ENCODE measurements at regions not wholly inside any gene's neighbourhood (a gene's known extent, or its start where the extent isn't known, plus 50 kb on each side); places are given as distances from the start of the nearest gene placed in this dataset.
A peak's percentile ranks its signal among the peaks of the same experiment; 100 is the strongest.

- peak; percentile 58; the same call in 1 of the 2 replicates for TF ChIP-seq MXI1 (IDR thresholded peaks at IDR 0.05; ENCODE audit: borderline replicate concordance, low read depth, low read length)
These were observed 94.0 kb upstream of the RFC3 start (continued) for GRCh38 chr13:33723772-33724435.

GRCh38 chr13:33725340-33725739 is 92.6 kb upstream of the RFC3 start:
- Histone ChIP-seq H3K14ac (replicated peaks; ENCODE audit: low read depth, low read length) (no peak overlapping the region), H4K8ac (ENCODE audit: low read depth in 2 of 2, low read length in 2 of 2) (no peak overlapping the region), H3K4me2 (ENCODE audit: low read depth, low read length) (no peak overlapping the region), H2AFZ (replicated peaks; ENCODE audit: low read length, poor library complexity) (no peak overlapping the region), H3K9ac (ENCODE audit: low read depth, low read length) (no peak overlapping the region), H3K4me1 (ENCODE audit: control insufficient read depth, insufficient read depth, low read length) (peaks cover 6% of the 10 kb centered on the region; the same call in 1 of the 2 replicates), H3K56ac (ENCODE audit: extremely low read depth, insufficient read depth, low read length) (no peak overlapping the region), H3K79me1 (ENCODE audit: low read depth in 1 of 2, low read length in 2 of 2) (no peaks in the 10 kb centered on the region), H3K4ac (ENCODE audit: low read depth, low read length) (no peak overlapping the region), H2AK9ac (replicated peaks; ENCODE audit: low read depth, low read length, poor library complexity) (no peak overlapping the region), H4K5ac (ENCODE audit: low read depth, low read length) (no peak overlapping the region), H3K4me3 (ENCODE audit: insufficient read depth, low read depth, low read length) (no peak overlapping the region), H3K23ac (ENCODE audit: low read depth, low read length) (no peak overlapping the region), H2BK20ac (ENCODE audit: low read depth, low read length) (no peak overlapping the region), H2BK5ac (ENCODE audit: low read depth, low read length, poor library complexity, severe bottlenecking) (no peak overlapping the region), H4K20me1 (ENCODE audit: insufficient read depth, low read length) (no peaks in the 10 kb centered on the region), H4K91ac (ENCODE audit: insufficient read depth, low read depth, low read length) (no peak overlapping the region), H3K18ac (ENCODE audit: low read depth, low read length) (no peak overlapping the region), H2BK15ac (ENCODE audit: low read depth, low read length) (no peak overlapping the region), H3K36me3 (ENCODE audit: control insufficient read depth, insufficient read depth, low read length) (no peaks in the 10 kb centered on the region), H2AK5ac (ENCODE audit: low read depth, low read length) (no peak overlapping the region), H3K9me3 (ENCODE audit: control insufficient read depth, insufficient read depth, low read length) (no peaks in the 10 kb centered on the region), H2BK120ac (ENCODE audit: low read depth, low read length) (no peak overlapping the region), H3K27ac (ENCODE audit: insufficient read depth, low read length) (no peak overlapping the region), H3K9me1 (ENCODE audit: insufficient read depth, low read length) (no peaks in the 10 kb centered on the region), H3K27me3 (ENCODE audit: control insufficient read depth, insufficient read depth, low read length) (no peaks in the 10 kb centered on the region)
- dilution Hi-C loops (cut with HindIII; ENCODE audit: low sequenced_read_pairs, unreplicated experiment) (no loop called here), intact Hi-C loops (cut with micrococcal nuclease) (loop anchor here (10.0 kb wide), 2 partner anchors 401 to 601 kb away; no protein-coding TSS in a partner anchor), in situ Hi-C loops (cut with MboI; ENCODE audit: low sequenced_read_pairs) (no loop called here)
- 100% methylated on average over 1 of the region's 2 CpGs; no CpG with 5 or more reads in 1 of the 2 experiments for WGBS, 2 experiments (ENCODE audit: extremely low coverage in 2 of 2, insufficient read length in 1 of 2)
- TF ChIP-seq MAZ (IDR thresholded peaks at IDR 0.05; ENCODE audit: borderline replicate concordance, low read depth, low read length) (no peak), FOS (IDR thresholded peaks at IDR 0.05; ENCODE audit: low read depth, low read length) (no peak), CHD1 (IDR thresholded peaks at IDR 0.05; ENCODE audit: low read depth, low read length) (no peak), MXI1 (IDR thresholded peaks at IDR 0.05; ENCODE audit: borderline replicate concordance, low read depth, low read length) (no peak), POLR2A (IDR thresholded peaks at IDR 0.05; ENCODE audit: low read depth, low read length) (no peak), USF2 (IDR thresholded peaks at IDR 0.05; ENCODE audit: low read depth, low read length) (no peak), BHLHE40 (IDR thresholded peaks at IDR 0.05; ENCODE audit: low read depth, low read length) (no peak), RFX5 (IDR thresholded peaks at IDR 0.05; ENCODE audit: low read depth, low read length) (no peak), RCOR1 (IDR thresholded peaks at IDR 0.05; ENCODE audit: insufficient replicate concordance, low read length) (no peak)
- TF ChIP-seq, protein P1, sequence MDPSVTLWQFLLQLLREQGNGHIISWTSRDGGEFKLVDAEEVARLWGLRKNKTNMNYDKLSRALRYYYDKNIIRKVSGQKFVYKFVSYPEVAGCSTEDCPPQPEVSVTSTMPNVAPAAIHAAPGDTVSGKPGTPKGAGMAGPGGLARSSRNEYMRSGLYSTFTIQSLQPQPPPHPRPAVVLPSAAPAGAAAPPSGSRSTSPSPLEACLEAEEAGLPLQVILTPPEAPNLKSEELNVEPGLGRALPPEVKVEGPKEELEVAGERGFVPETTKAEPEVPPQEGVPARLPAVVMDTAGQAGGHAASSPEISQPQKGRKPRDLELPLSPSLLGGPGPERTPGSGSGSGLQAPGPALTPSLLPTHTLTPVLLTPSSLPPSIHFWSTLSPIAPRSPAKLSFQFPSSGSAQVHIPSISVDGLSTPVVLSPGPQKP (IDR thresholded peaks at IDR 0.05; ENCODE audit: borderline replicate concordance, low read depth, low read length), result no peak
- no TSS peak for BruUV-seq (replicated peaks)
- CTCF ChIA-PET, result no interaction called here
- no peak for DNase-seq
- ATAC-seq (ENCODE audit: low read depth), result no peak
- POLR2A ChIA-PET (ENCODE audit: unreplicated experiment), result interaction anchor here (1.7 kb wide), 1 partner anchor 183 kb away, joined by 5 read pairs; no protein-coding TSS in a partner anchor

Data from IMR-90 (cell line).